ENCODE measurements at regions not wholly inside any gene's neighbourhood (a gene's known extent, or its start where the extent isn't known, plus 50 kb on each side); places are given as distances from the start of the nearest gene placed in this dataset.

GRCh38 chr2:144605231-144605840, 85.4 kb upstream of the ZEB2 start:
- Histone ChIP-seq H3K27ac (no peak overlapping the region), H4K20me1 (ENCODE audit: insufficient read depth) (no peaks in the 10 kb centered on the region), H3K4me2 (no peak overlapping the region), H3F3A (ENCODE audit: insufficient read depth, low read depth) (no peaks in the 10 kb centered on the region), H3K36me3 (ENCODE audit: low read depth) (no peaks in the 10 kb centered on the region), H3K4me1 (replicated peaks; ENCODE audit: insufficient read depth) (no peaks in the 10 kb centered on the region), H3K9me2 (ENCODE audit: insufficient read depth) (no peaks in the 10 kb centered on the region), H3K9me3 (ENCODE audit: insufficient read depth, low read depth) (no peaks in the 10 kb centered on the region), H3K27me3 (ENCODE audit: insufficient read depth, low read depth) (no peaks in the 10 kb centered on the region), H3K79me2 (ENCODE audit: low read depth) (no peaks in the 10 kb centered on the region), H3K4me3 (no peak overlapping the region), H2AFZ (no peak overlapping the region)
- POLR2A ChIA-PET (ENCODE audit: unreplicated experiment) = no interaction called here
- no peak for DNase-seq
- no TSS peak for BruUV-seq (replicated peaks)
- TF ChIP-seq CTCF (conservative IDR thresholded peaks at IDR 0.05) (no peak), EZH2 (IDR thresholded peaks at IDR 0.05; ENCODE audit: low read depth) (no peak)
- intact Hi-C loops (cut with micrococcal nuclease; ENCODE audit: unreplicated experiment) = no loop called here
- CTCF ChIA-PET = no interaction called here

GRCh38 chr2:144603334-144603733, 83.4 kb upstream of the ZEB2 start:
- H3F3A ChIP-seq (ENCODE audit: insufficient read depth, low read depth) = no peaks in the 10 kb centered on the region
- H3K9me3 ChIP-seq (ENCODE audit: insufficient read depth, low read depth) = no peaks in the 10 kb centered on the region
- TF ChIP-seq CTCF (conservative IDR thresholded peaks at IDR 0.05) (no peak), EZH2 (IDR thresholded peaks at IDR 0.05; ENCODE audit: low read depth) (no peak)
- H3K4me1 ChIP-seq (replicated peaks; ENCODE audit: insufficient read depth) = no peaks in the 10 kb centered on the region
- no peaks in the 10 kb centered on the region for H4K20me1 ChIP-seq (ENCODE audit: insufficient read depth)
- H3K27me3 ChIP-seq (ENCODE audit: insufficient read depth, low read depth) = no peaks in the 10 kb centered on the region
- no peaks in the 10 kb centered on the region for H3K36me3 ChIP-seq (ENCODE audit: low read depth)
- no peak overlapping the region for H3K4me3 ChIP-seq
- ChIA-PET POLR2A (ENCODE audit: unreplicated experiment) (no interaction called here), CTCF (no interaction called here)
- no peak overlapping the region for H3K4me2 ChIP-seq
- intact Hi-C loops (cut with micrococcal nuclease; ENCODE audit: unreplicated experiment) = no loop called here
- H3K9me2 ChIP-seq (ENCODE audit: insufficient read depth) = no peaks in the 10 kb centered on the region
- no peak overlapping the region for H3K27ac ChIP-seq
- DNase-seq = no peak
- BruUV-seq (replicated peaks) = no TSS peak
- H2AFZ ChIP-seq = no peak overlapping the region
- H3K79me2 ChIP-seq (ENCODE audit: low read depth) = no peaks in the 10 kb centered on the region

- no peaks in the 10 kb centered on the region for H3K9me3 ChIP-seq (ENCODE audit: insufficient read depth, low read depth)
- no peaks in the 10 kb centered on the region for H4K20me1 ChIP-seq (ENCODE audit: insufficient read depth)
- no peaks in the 10 kb centered on the region for H3K79me2 ChIP-seq (ENCODE audit: low read depth)
- intact Hi-C loops (cut with micrococcal nuclease; ENCODE audit: unreplicated experiment) = no loop called here
- H3K4me3 ChIP-seq = no peak overlapping the region
- TF ChIP-seq CTCF (conservative IDR thresholded peaks at IDR 0.05) (no peak), EZH2 (IDR thresholded peaks at IDR 0.05; ENCODE audit: low read depth) (no peak)
- peaks cover 5% of the 10 kb centered on the region; the same call in 1 of the 2 replicates for H3F3A ChIP-seq (ENCODE audit: insufficient read depth, low read depth)
- H3K4me2 ChIP-seq = no peak overlapping the region
- H3K27ac ChIP-seq = no peak overlapping the region
- no peaks in the 10 kb centered on the region for H3K9me2 ChIP-seq (ENCODE audit: insufficient read depth)
- ChIA-PET POLR2A (ENCODE audit: unreplicated experiment) (no interaction called here), CTCF (no interaction called here)
- H2AFZ ChIP-seq = no peak overlapping the region
- DNase-seq = no peak
- BruUV-seq (replicated peaks) = no TSS peak
- no peaks in the 10 kb centered on the region for H3K4me1 ChIP-seq (replicated peaks; ENCODE audit: insufficient read depth)
- H3K36me3 ChIP-seq (ENCODE audit: low read depth) = no peaks in the 10 kb centered on the region
- no peaks in the 10 kb centered on the region for H3K27me3 ChIP-seq (ENCODE audit: insufficient read depth, low read depth)
Measured at GRCh38 chr2:144598906-144599305, 79.0 kb upstream of the ZEB2 start.
